Left ventricle myocardium superior (tissue), 1 donor: ENCODE measurements at regions not wholly inside any gene's neighbourhood (a gene's known extent, or its start where the extent isn't known, plus 50 kb on each side); places are given as distances from the start of the nearest gene placed in this dataset.
A peak's percentile ranks its signal among the peaks of the same experiment; 100 is the strongest.

Experiments
- ATAC-seq: fragments of 200-7000 bp; cut with Tn5 transposase; one replicate; pipeline ENCODE4 v1.9.1; 2020; ENCODE audit warnings: mild to moderate bottlenecking, moderate library complexity
- DNase-seq: peaks from one replicate; pipeline ENCODE4 v3.0.0-alpha.2; 2020
- intact Hi-C: fragments of 100-400 bp; cut with micrococcal nuclease; formaldehyde crosslinking; loops from one replicate; pipeline ENCODE4 v1.11.0; 2022
- donor health status: DM: no; HTN: yes; CAD: no; lungs with severe emphysema.

GRCh38 chr6:40740518-40740917, 153.4 kb upstream of the LRFN2 start:
- no peak for DNase-seq
- intact Hi-C loops, result no loop called here
- ATAC-seq, result no peak

- intact Hi-C loops, result no loop called here
- ATAC-seq (no peak), DNase-seq (no peak)
These were observed 151.5 kb upstream of the LRFN2 start for GRCh38 chr6:40738551-40739193.

GRCh38 chr6:40735521-40735920, 148.4 kb upstream of the LRFN2 start:
- DNase-seq (no peak), ATAC-seq (no peak)
- intact Hi-C loops, result no loop called here

- no peak for ATAC-seq
- no peak for DNase-seq
- intact Hi-C loops, result no loop called here
These were observed 148.0 kb upstream of the LRFN2 start for GRCh38 chr6:40735121-40735520.

GRCh38 chr6:40734607-40735006, 147.4 kb upstream of the LRFN2 start:
- ATAC-seq (no peak), DNase-seq (no peak)
- intact Hi-C loops, result no loop called here

GRCh38 chr6:40733770-40734396, 146.7 kb upstream of the LRFN2 start:
- intact Hi-C loops, result no loop called here
- ATAC-seq (no peak), DNase-seq (no peak)

- intact Hi-C loops, result no loop called here
- no peak for DNase-seq
- ATAC-seq, result no peak
These were observed 146.1 kb upstream of the LRFN2 start for GRCh38 chr6:40733290-40733689.

- DNase-seq (no peak), ATAC-seq (no peak)
- intact Hi-C loops, result no loop called here
These were observed 145.7 kb upstream of the LRFN2 start for GRCh38 chr6:40732878-40733277.

- intact Hi-C loops, result no loop called here
- DNase-seq (no peak), ATAC-seq (no peak)
These were observed 141.5 kb upstream of the LRFN2 start for GRCh38 chr6:40728643-40729042.

- intact Hi-C loops, result no loop called here
- ATAC-seq (no peak), DNase-seq (no peak)
These were observed 140.1 kb upstream of the LRFN2 start for GRCh38 chr6:40727271-40727670.

- DNase-seq (no peak), ATAC-seq (no peak)
- intact Hi-C loops, result no loop called here
These were observed 139.7 kb upstream of the LRFN2 start for GRCh38 chr6:40726853-40727252.

- intact Hi-C loops, result no loop called here
- DNase-seq, result no peak
- ATAC-seq, result no peak
These were observed 138.2 kb upstream of the LRFN2 start for GRCh38 chr6:40725390-40725789.

GRCh38 chr6:40724886-40725285, 137.7 kb upstream of the LRFN2 start:
- DNase-seq (no peak), ATAC-seq (no peak)
- intact Hi-C loops, result no loop called here

GRCh38 chr6:40723967-40724366, 136.8 kb upstream of the LRFN2 start:
- intact Hi-C loops, result no loop called here
- no peak for DNase-seq
- no peak for ATAC-seq

- intact Hi-C loops, result no loop called here
- ATAC-seq, result no peak
- DNase-seq, result no peak
These were observed 135.5 kb upstream of the LRFN2 start for GRCh38 chr6:40722553-40723258.

- intact Hi-C loops, result no loop called here
- DNase-seq (no peak), ATAC-seq (no peak)
These were observed 134.9 kb upstream of the LRFN2 start for GRCh38 chr6:40722091-40722490.

- no peak for ATAC-seq
- intact Hi-C loops, result no loop called here
These were observed 134.2 kb upstream of the LRFN2 start for GRCh38 chr6:40721271-40721952.

GRCh38 chr6:40720375-40720748, 133.2 kb upstream of the LRFN2 start:
- DNase-seq (no peak), ATAC-seq (no peak)
- intact Hi-C loops, result no loop called here

More at GRCh38 chr6:40721271-40721952, 134.2 kb upstream of the LRFN2 start:
- no peak for DNase-seq

- peak; percentile 69 for ATAC-seq
- no peak for DNase-seq
- intact Hi-C loops, result no loop called here
These were observed 132.7 kb upstream of the LRFN2 start for GRCh38 chr6:40719671-40720374.

- DNase-seq (no peak), ATAC-seq (no peak)
- intact Hi-C loops, result no loop called here
These were observed 131.2 kb upstream of the LRFN2 start for GRCh38 chr6:40718401-40718800.
